ENCODE measurements at regions not wholly inside any gene's neighbourhood (a gene's known extent, or its start where the extent isn't known, plus 50 kb on each side); places are given as distances from the start of the nearest gene placed in this dataset.

GRCh38 chr15:31840849-31841476, 189.4 kb upstream of the CHRNA7 start:
- H3K9me3 ChIP-seq (ENCODE audit: low read length), result no peaks in the 10 kb centered on the region
- ChIA-PET CTCF (ENCODE audit: low intra/inter-chr PET ratio, low total read pairs) (no interaction called here), POLR2A (no interaction called here)
- no peaks in the 10 kb centered on the region for H3K36me3 ChIP-seq (replicated peaks in 1 of 2; ENCODE audit: control insufficient read depth in 1 of 2, insufficient read depth in 2 of 2, low read length in 2 of 2)
- no peak overlapping the region for H3K9ac ChIP-seq (ENCODE audit: insufficient read depth, low read depth, low read length)
- H4K20me1 ChIP-seq (ENCODE audit: insufficient read depth, low read length), result no peaks in the 10 kb centered on the region
- peaks cover 0 to 7% of the 10 kb centered on the region in 2 experiments; a peak in 2 of 5 replicates for H3K27me3 ChIP-seq (ENCODE audit: control insufficient read depth in 1 of 2, insufficient read depth in 2 of 2, low read length in 2 of 2)
- no peak overlapping the region for H2AFZ ChIP-seq (ENCODE audit: low read length)
- intact Hi-C loops (cut with micrococcal nuclease; ENCODE audit: unreplicated experiment) (no loop called here), in situ Hi-C loops (cut with HindIII; ENCODE audit: extremely low pct_ligation_motif_present, low pct_unique_long_range_greater_than_20kb) (no loop called here)
- no peaks in the 10 kb centered on the region for H3K79me2 ChIP-seq (ENCODE audit: insufficient read depth, low read length)
- no peak overlapping the region for H3K4me3 ChIP-seq (replicated peaks in 1 of 3; ENCODE audit: insufficient read depth in 1 of 3, low read depth in 2 of 3, low read length in 3 of 3)
- H3K4me1 ChIP-seq (ENCODE audit: insufficient read depth, low read length), result no peaks in the 10 kb centered on the region
- BruUV-seq (replicated peaks), result no TSS peak
- WGBS (ENCODE audit: low lambda C conversion rate), result 5% methylated on average over 8 of the region's 9 CpGs
- H3K4me2 ChIP-seq (ENCODE audit: low read depth, low read length), result no peak overlapping the region
- H3K27ac ChIP-seq (ENCODE audit: extremely low read length, insufficient read depth, low read length), result no peak overlapping the region
- TF ChIP-seq FLYWCH1 (CRISPR knock-in tag; IDR thresholded peaks at IDR 0.05), result no peak
- TF ChIP-seq NFYB (CRISPR knock-in tag; IDR thresholded peaks at IDR 0.05), result no peak
- no peak for ATAC-seq
- DNase-seq (ENCODE audit: low spot score), result no peak
- FAIRE-seq, result no peak

DNA sequence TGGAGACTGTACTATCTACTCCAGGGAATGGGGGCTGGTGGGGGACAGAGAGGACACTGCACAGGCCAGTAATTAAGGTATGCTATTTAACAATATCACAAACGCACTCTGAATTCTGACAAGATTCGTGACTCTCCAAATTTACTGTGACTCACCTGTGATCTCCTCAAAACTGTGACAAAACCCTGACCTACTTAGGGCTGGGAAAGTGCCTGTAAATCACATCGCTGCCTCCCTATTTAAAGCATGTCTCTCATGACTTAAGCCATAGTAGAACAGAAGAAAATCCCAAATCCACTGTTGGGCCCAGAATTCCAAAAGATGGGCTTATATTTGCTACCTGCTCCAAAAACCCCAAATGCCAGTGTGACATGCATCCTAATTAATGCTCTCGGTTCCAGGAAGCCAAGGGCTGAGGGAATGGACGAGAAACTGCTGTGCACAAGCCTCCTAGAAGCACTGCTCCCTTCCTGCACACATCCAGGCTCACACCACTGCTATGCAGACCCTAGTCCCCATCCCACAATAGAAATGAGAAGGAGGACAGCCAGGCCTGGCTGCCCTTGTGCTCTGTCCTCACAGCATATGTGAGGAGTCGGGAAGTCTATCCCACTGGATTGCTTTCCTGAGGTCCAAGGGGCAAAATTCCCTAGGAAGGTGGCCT, 187.7 kb upstream of the CHRNA7 start:
- Histone ChIP-seq H4K20me1 (ENCODE audit: insufficient read depth, low read length) (no peaks in the 10 kb centered on the region), H3K4me3 (replicated peaks in 1 of 3; ENCODE audit: insufficient read depth in 1 of 3, low read depth in 2 of 3, low read length in 3 of 3) (no peak overlapping the region), H3K9ac (ENCODE audit: insufficient read depth, low read depth, low read length) (no peak overlapping the region), H3K27me3 (ENCODE audit: control insufficient read depth in 1 of 2, insufficient read depth in 2 of 2, low read length in 2 of 2) (peaks cover 0 to 15% of the 10 kb centered on the region in 2 experiments; a peak in 2 of 5 replicates), H3K27ac (ENCODE audit: extremely low read length, insufficient read depth, low read length) (no peak overlapping the region), H3K4me2 (ENCODE audit: low read depth, low read length) (no peak overlapping the region), H3K9me3 (ENCODE audit: low read length) (no peaks in the 10 kb centered on the region), H3K36me3 (replicated peaks in 1 of 2; ENCODE audit: control insufficient read depth in 1 of 2, insufficient read depth in 2 of 2, low read length in 2 of 2) (no peaks in the 10 kb centered on the region), H2AFZ (ENCODE audit: low read length) (no peak overlapping the region), H3K79me2 (ENCODE audit: insufficient read depth, low read length) (no peaks in the 10 kb centered on the region), H3K4me1 (ENCODE audit: insufficient read depth, low read length) (no peaks in the 10 kb centered on the region)
- intact Hi-C loops (cut with micrococcal nuclease; ENCODE audit: unreplicated experiment) (no loop called here), in situ Hi-C loops (cut with HindIII; ENCODE audit: extremely low pct_ligation_motif_present, low pct_unique_long_range_greater_than_20kb) (no loop called here)
- DNase-seq (ENCODE audit: low spot score), result no peak
- CTCF ChIA-PET (ENCODE audit: low intra/inter-chr PET ratio, low total read pairs), result no interaction called here
- no peak for TF ChIP-seq ZNF543 (CRISPR knock-in tag; IDR thresholded peaks at IDR 0.05)
- no peak for TF ChIP-seq ZNF251 (CRISPR knock-in tag; IDR thresholded peaks at IDR 0.05)
- TF ChIP-seq ZFP37 (CRISPR knock-in tag; IDR thresholded peaks at IDR 0.05; ENCODE audit: borderline replicate concordance), result no peak
- TF ChIP-seq, protein P1, sequence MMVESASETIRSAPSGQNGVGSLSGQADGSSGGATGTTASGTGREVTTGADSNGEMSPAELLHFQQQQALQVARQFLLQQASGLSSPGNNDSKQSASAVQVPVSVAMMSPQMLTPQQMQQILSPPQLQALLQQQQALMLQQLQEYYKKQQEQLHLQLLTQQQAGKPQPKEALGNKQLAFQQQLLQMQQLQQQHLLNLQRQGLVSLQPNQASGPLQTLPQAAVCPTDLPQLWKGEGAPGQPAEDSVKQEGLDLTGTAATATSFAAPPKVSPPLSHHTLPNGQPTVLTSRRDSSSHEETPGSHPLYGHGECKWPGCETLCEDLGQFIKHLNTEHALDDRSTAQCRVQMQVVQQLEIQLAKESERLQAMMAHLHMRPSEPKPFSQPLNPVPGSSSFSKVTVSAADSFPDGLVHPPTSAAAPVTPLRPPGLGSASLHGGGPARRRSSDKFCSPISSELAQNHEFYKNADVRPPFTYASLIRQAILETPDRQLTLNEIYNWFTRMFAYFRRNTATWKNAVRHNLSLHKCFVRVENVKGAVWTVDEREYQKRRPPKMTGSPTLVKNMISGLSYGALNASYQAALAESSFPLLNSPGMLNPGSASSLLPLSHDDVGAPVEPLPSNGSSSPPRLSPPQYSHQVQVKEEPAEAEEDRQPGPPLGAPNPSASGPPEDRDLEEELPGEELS (CRISPR knock-in tag; IDR thresholded peaks at IDR 0.05), result no peak
- TF ChIP-seq ZNF570 (CRISPR knock-in tag; IDR thresholded peaks at IDR 0.05; ENCODE audit: borderline replicate concordance), result no peak
- TF ChIP-seq, protein P2, sequence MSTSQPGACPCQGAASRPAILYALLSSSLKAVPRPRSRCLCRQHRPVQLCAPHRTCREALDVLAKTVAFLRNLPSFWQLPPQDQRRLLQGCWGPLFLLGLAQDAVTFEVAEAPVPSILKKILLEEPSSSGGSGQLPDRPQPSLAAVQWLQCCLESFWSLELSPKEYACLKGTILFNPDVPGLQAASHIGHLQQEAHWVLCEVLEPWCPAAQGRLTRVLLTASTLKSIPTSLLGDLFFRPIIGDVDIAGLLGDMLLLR (CRISPR knock-in tag; IDR thresholded peaks at IDR 0.05), result no peak
- no peak for TF ChIP-seq PCBP2 (optimal IDR thresholded peaks at IDR 0.05; ENCODE audit: low read depth, low read length, poor library complexity, severe bottlenecking)
- POLR2A ChIA-PET, result no interaction called here
- FAIRE-seq, result no peak
- BruUV-seq (replicated peaks), result no TSS peak
- ATAC-seq, result no peak
- WGBS (ENCODE audit: low lambda C conversion rate), result 19% methylated on average over 4 of the region's 6 CpGs

Measured in HepG2 (cell line).